GM21526 (cell line): ENCODE measurements at regions not wholly inside any gene's neighbourhood (a gene's known extent, or its start where the extent isn't known, plus 50 kb on each side); places are given as distances from the start of the nearest gene placed in this dataset.
"Not testable (repeated sequence)": the region's sequence is repeated elsewhere in the genome, so short reads cannot be mapped to it uniquely, and the experiment has no call there.

Experiments
- ATAC-seq: cut with Tn5 transposase; IDR thresholded peaks from one replicate; pipeline ENCODE4 v1.9.1; 2021; ENCODE audit warnings: moderate library complexity; ENCODE audit not compliant: unreplicated experiment, low FRiP score

- no peak for ATAC-seq
Measured at GRCh38 chr2:56018267-56018666, 94.7 kb upstream of the EFEMP1 start.

GRCh38 chr2:56021136-56021474 is 97.5 kb upstream of the EFEMP1 start:
- no peak for ATAC-seq

DNA sequence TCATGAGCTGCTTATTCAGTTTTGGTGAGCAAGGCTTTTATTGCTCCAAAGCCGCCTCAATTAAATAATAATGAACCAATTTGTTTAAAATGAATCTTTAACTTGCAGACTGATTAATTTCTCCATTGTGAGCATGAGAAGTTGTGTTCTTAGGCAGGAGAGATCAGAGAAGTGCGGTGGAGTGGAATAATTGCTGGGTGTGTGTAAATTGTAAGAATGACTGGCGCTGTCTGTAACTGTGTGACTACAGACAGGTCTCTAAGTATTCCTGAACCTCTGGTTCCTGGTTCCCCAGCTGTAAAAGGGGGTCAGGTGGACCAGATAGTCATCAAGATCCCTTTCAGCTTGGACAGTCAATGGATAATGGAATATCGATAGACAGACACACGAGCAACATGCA is 98.0 kb upstream of the EFEMP1 start:
- ATAC-seq = no peak

GRCh38 chr2:56025469-56026193 is 102.0 kb upstream of the EFEMP1 start:
- no peak for ATAC-seq

- ATAC-seq = no peak
Measured at GRCh38 chr2:56026828-56027227, 103.2 kb upstream of the EFEMP1 start.

DNA sequence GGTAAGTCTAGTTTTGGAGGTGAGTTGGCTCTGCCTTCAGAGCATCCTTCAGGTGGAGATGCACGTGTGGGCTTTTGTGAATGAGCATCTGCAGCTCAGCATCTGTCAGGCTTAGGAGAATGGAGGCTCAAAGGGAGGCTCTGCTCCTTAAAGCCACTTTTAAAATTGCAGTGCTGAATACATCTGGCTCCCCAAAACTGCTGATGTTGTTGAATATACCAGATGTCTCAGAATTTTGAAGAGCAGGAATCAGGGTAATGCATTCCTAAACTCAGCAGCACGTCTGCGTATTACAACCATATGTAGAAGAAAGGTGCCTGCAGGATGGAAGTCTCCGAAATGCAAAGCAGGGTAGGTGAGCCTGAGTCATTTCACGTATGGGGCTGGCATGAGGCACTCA is 106.5 kb upstream of the EFEMP1 start:
- no peak for ATAC-seq

DNA sequence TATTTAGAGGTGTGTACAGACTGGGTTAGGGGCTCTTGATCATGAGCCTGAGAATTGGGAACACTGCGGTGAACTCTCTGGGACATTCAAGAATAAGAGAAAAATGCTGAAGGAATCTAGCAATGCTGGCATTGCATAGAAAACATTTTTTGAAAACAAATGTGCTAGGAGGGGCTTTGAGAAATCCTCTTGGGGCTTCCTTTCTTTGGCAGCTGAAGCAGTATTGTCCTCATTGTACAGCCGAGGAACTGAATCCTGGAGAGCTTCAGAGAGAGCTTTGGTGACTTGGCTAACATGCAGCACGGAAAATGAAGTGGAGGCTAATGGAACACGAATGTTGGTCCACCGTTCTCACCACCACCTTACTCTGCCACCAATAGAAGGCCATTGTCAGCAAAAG is 107.3 kb upstream of the EFEMP1 start:
- ATAC-seq = no peak

DNA sequence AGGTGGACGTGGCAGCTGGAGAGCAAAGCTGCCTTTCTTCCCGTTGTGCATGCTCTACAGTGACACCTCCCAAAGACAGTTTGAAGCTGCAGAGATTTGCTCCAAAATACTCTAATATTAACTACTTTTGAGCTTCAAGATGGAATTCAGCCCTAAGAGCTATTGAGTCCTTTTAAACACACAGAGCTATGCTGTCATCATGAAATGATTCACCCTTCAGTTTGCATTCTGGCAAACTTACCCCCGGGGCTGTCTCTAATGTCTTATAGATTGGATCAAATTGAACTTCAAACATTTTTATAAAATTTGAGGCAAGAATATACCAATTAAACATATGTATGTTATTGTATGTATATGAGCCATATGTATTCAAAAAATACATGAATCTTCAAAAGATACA is 110.7 kb upstream of the EFEMP1 start:
- ATAC-seq = no peak

GRCh38 chr2:56040189-56040588 is 116.6 kb upstream of the EFEMP1 start:
- no peak for ATAC-seq

- ATAC-seq = no peak
Measured at GRCh38 chr2:56040834-56041233, 117.3 kb upstream of the EFEMP1 start.

- no peak for ATAC-seq
Measured at GRCh38 chr2:56047136-56047535, 123.6 kb upstream of the EFEMP1 start.

DNA sequence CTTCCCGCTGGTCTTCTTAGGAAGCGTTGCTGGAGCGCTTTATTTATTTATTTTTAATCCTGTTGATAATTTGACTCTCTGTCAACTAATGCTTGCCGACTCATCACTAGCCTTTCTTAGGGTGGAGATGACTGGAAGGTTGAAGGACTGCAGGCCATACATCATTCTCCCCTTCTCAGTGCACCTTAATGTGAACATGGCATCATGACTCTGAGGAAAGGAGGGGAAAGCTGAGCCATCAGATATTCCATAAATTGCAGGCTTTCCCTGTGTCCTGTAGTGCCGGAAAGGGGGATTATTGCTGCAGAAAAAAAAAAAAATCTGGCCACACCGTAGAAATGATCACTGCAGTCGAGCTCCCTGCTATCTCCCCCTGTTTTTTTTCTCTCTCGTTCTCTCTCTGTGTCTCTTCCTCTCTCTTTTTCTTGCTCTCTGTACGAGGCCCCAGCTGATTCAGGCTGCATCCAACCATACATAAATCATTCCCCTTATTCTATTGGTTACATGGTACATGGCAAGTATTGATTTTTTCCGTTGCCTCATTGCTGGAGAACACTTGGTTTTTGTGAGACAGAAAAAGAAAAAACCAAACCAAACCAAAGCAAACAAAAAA is 125.8 kb upstream of the EFEMP1 start:
- no peak for ATAC-seq

GRCh38 chr2:56053679-56054078 is 130.1 kb upstream of the EFEMP1 start:
- ATAC-seq = no peak

GRCh38 chr2:56055405-56055804 is 128.4 kb upstream of the CCDC85A start:
- ATAC-seq = no peak

DNA sequence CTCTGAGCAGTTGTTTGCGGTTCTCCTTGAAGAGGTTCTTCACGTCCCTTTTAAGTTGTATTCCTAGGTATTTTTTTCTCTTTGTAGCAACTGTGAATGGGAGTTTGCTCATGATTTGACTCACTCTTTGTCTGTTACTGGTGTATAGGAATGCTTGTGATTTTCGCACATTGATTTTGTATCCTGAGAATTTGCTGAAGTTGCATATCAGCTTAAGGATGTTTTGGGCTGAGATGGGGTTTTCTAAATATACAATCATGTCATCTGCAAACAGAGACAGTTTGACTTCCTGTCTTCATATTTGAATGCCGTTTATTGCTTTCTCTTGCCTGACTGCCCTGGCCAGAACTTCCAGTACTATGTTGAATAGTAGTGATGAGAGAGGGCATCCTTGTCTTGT is 122.5 kb upstream of the CCDC85A start:
- ATAC-seq = not testable (repeated sequence)

- ATAC-seq = no peak
Measured at GRCh38 chr2:56068746-56069145, 115.0 kb upstream of the CCDC85A start.

- no peak for ATAC-seq
Measured at GRCh38 chr2:56077359-56077915, 106.4 kb upstream of the CCDC85A start.

DNA sequence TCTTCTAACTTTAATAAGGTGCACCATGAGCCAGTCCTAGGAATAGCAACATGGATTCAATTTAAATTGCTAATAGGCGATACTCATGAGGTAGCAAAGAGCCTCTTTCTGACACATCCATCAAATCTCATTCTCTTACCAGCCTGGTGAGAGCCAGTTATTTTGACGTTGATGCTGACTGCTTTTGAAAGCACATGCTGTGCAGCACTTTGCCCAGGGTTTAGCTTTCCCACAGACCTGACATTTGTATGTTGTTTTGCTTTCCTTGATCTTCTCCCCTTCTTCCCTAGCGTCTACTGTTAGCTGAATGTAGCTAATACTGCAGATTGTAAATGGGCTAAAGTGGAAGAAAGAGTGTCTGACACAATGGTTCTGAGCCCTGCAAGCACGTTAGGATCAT is 101.1 kb upstream of the CCDC85A start:
- ATAC-seq = no peak

DNA sequence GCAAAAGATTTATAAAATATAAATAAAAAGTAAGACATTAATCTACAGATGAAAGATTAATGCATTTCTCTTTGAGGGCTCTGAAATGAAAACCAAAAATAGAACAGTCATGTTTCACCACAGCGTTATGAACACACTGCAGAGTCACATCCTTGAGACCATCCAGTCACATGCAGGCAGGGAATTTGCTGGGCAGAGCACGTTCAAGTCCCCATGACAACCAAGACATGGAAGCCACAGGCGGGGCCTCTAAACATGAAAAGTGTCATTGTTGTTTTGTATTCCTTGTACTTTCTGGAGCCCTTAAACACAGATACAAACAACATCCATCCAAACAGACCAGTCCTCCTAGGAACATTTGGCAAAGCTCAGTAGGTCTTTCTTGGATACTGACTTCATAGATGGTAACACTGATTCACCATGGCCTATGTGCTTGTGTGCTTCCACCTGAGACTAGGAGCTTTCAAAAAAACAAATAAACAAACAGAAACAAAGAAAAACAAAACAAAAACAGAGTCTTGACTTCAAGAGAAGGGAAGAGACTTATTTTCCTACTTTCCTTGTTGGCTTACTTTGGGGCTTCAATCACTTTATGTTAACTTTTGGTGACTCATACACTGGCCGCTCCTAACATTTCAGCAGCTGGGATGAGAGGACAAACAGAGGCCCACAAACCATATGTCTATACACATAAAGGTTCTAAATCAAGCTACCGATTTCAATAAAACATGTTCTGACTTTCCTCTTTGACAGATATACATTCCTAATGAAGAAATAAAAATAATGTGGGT is 99.5 kb upstream of the CCDC85A start:
- ATAC-seq = no peak

- ATAC-seq = no peak
Measured at GRCh38 chr2:56086336-56086735, 97.5 kb upstream of the CCDC85A start.

DNA sequence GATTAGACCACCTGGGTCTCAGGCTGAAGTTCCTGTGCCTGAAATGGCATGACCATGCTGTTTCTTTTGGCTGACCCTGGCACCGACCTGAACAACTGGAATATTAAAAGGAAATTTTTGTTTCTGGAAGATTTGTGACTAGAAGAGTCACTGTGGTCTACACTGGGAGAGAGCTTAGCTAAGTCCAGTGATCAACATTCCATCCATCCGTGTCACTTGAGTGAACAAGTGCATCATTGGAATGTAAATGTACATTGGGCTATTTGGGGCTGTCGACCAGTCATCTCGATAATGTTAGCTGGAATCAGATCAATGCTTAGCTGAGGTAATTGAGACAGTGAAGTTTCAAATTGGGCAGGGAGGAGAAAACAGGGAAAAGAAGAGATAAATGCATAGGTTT is 95.4 kb upstream of the CCDC85A start:
- ATAC-seq = no peak

GRCh38 chr2:56089931-56090330 is 93.9 kb upstream of the CCDC85A start:
- ATAC-seq = no peak
